ENCODE measurements at regions not wholly inside any gene's neighbourhood (a gene's known extent, or its start where the extent isn't known, plus 50 kb on each side); places are given as distances from the start of the nearest gene placed in this dataset.

- Histone ChIP-seq H3K4me3 (no peak overlapping the region), H3K36me3 (no peaks in the 10 kb centered on the region), H3K9me3 (peaks cover 0 to 12% (median 0%) of the 10 kb centered on the region in 8 donors), H3K27ac (no peak overlapping the region), H3K4me1 (no peaks in the 10 kb centered on the region), H3K27me3 (replicated peaks in 1 of 7) (no peaks in the 10 kb centered on the region)
- WGBS, 5 donors = 71 to 90% (median 74%) methylated on average over 4 of the region's 4 CpGs
- TF ChIP-seq POLR2A (IDR thresholded peaks at IDR 0.05) (no peak), CTCF (IDR thresholded peaks at IDR 0.05 in 8 of 11, conservative IDR thresholded peaks at IDR 0.05 in 3 of 11) (no peak), POLR2AphosphoS5 (IDR thresholded peaks at IDR 0.05) (no peak)
- intact Hi-C loops (cut with DNase I; ENCODE audit: low total_unique reads) = no loop called here
- DNase-seq = no peak
Observed at GRCh38 chr4:18981234-18981615, 959.7 kb upstream of the LCORL start.

GRCh38 chr4:18980516-18981233, 959.1 kb upstream of the LCORL start:
- 63 to 72% (median 70%) methylated on average over 7 of the region's 7 CpGs for WGBS, 5 donors
- H3K4me1 ChIP-seq = no peaks in the 10 kb centered on the region
- H3K27me3 ChIP-seq (replicated peaks in 1 of 7) = no peaks in the 10 kb centered on the region
- no peaks in the 10 kb centered on the region for H3K36me3 ChIP-seq
- no peak overlapping the region for H3K4me3 ChIP-seq
- TF ChIP-seq POLR2A (IDR thresholded peaks at IDR 0.05) (no peak), POLR2AphosphoS5 (IDR thresholded peaks at IDR 0.05) (no peak)
- intact Hi-C loops (cut with DNase I; ENCODE audit: low total_unique reads) = no loop called here
- H3K9me3 ChIP-seq = peaks cover 0 to 12% (median 0%) of the 10 kb centered on the region in 8 donors
- DNase-seq = no peak
- H3K27ac ChIP-seq = no peak overlapping the region

GRCh38 chr4:18976884-18977283, 955.3 kb upstream of the LCORL start:
- WGBS, 5 donors = 77 to 91% (median 83%) methylated on average over 3 of the region's 3 CpGs
- no peak overlapping the region for H3K27ac ChIP-seq
- DNase-seq = no peak
- no peaks in the 10 kb centered on the region for H3K27me3 ChIP-seq (replicated peaks in 1 of 7)
- no peaks in the 10 kb centered on the region for H3K36me3 ChIP-seq
- TF ChIP-seq POLR2AphosphoS5 (IDR thresholded peaks at IDR 0.05) (no peak), CTCF (IDR thresholded peaks at IDR 0.05 in 8 of 11, conservative IDR thresholded peaks at IDR 0.05 in 3 of 11) (no peak), POLR2A (IDR thresholded peaks at IDR 0.05) (no peak)
- intact Hi-C loops (cut with DNase I; ENCODE audit: low total_unique reads) = no loop called here
- H3K4me3 ChIP-seq = no peak overlapping the region
- H3K4me1 ChIP-seq = no peaks in the 10 kb centered on the region
- H3K9me3 ChIP-seq = peaks cover 0 to 7% (median 0%) of the 10 kb centered on the region in 8 donors

GRCh38 chr4:18975916-18976808, 954.6 kb upstream of the LCORL start:
- no peak overlapping the region for H3K4me3 ChIP-seq
- no peak for DNase-seq
- 69 to 81% (median 74%) methylated on average over 6 of the region's 6 CpGs for WGBS, 5 donors
- no peaks in the 10 kb centered on the region for H3K4me1 ChIP-seq
- intact Hi-C loops (cut with DNase I; ENCODE audit: low total_unique reads) = no loop called here
- no peaks in the 10 kb centered on the region for H3K36me3 ChIP-seq
- no peak overlapping the region for H3K27ac ChIP-seq
- TF ChIP-seq POLR2A (IDR thresholded peaks at IDR 0.05) (no peak), CTCF (IDR thresholded peaks at IDR 0.05 in 8 of 11, conservative IDR thresholded peaks at IDR 0.05 in 3 of 11) (no peak), POLR2AphosphoS5 (IDR thresholded peaks at IDR 0.05) (no peak)
- H3K27me3 ChIP-seq (replicated peaks in 1 of 7) = no peaks in the 10 kb centered on the region
- H3K9me3 ChIP-seq = peaks cover 0 to 14% (median 7%) of the 10 kb centered on the region in 8 donors
